ENCODE measurements at regions not wholly inside any gene's neighbourhood (a gene's known extent, or its start where the extent isn't known, plus 50 kb on each side); places are given as distances from the start of the nearest gene placed in this dataset.

DNA sequence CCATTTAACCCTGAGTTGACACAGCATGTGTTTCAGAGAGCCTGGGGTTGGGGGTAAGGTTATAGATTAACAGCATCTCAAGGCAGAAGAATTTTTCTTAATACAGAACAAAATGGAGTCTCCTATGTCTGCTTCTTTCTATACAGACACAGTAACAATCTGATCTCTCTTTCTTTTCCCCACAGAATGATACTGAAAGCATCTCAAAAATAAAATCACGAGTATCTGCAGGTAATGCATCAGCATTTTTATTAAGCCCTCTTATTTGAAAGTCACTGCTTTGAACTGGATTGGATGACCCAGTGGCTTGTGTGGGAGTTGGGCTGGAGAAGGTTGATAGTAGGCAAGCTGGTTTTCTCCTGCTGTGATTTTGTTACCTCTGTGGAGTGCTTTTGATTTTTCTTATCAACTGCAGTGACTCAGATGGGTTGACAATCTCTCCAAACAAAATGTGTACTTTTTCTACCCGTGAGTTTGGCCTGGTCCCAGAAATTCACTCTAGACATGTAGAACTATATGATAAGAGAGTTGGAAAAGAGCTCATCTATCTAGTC lies 253.5 kb upstream of the PRKCQ start:
- TF ChIP-seq POLR2A (IDR thresholded peaks at IDR 0.05; ENCODE audit: low read depth, low read length) (no peak), POLR2AphosphoS5 (IDR thresholded peaks at IDR 0.05; ENCODE audit: insufficient read depth, low read depth, low read length) (no peak), EZH2 (IDR thresholded peaks at IDR 0.05; ENCODE audit: borderline replicate concordance, low read depth, low read length, severe bottlenecking) (no peak), MYC (IDR thresholded peaks at IDR 0.05; ENCODE audit: low read depth, low read length) (no peak)
- TF ChIP-seq, protein P1, sequence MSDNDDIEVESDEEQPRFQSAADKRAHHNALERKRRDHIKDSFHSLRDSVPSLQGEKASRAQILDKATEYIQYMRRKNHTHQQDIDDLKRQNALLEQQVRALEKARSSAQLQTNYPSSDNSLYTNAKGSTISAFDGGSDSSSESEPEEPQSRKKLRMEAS (IDR thresholded peaks at IDR 0.05; ENCODE audit: insufficient read depth, insufficient read length), result no peak
- TF ChIP-seq, protein P2, sequence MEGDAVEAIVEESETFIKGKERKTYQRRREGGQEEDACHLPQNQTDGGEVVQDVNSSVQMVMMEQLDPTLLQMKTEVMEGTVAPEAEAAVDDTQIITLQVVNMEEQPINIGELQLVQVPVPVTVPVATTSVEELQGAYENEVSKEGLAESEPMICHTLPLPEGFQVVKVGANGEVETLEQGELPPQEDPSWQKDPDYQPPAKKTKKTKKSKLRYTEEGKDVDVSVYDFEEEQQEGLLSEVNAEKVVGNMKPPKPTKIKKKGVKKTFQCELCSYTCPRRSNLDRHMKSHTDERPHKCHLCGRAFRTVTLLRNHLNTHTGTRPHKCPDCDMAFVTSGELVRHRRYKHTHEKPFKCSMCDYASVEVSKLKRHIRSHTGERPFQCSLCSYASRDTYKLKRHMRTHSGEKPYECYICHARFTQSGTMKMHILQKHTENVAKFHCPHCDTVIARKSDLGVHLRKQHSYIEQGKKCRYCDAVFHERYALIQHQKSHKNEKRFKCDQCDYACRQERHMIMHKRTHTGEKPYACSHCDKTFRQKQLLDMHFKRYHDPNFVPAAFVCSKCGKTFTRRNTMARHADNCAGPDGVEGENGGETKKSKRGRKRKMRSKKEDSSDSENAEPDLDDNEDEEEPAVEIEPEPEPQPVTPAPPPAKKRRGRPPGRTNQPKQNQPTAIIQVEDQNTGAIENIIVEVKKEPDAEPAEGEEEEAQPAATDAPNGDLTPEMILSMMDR (IDR thresholded peaks at IDR 0.05; ENCODE audit: extremely low read depth in 1 of 2, insufficient read depth in 1 of 2, low read depth in 1 of 2, low read length in 2 of 2), result no peak
